NCI-H526 (cell line): ENCODE measurements at regions not wholly inside any gene's neighbourhood (a gene's known extent, or its start where the extent isn't known, plus 50 kb on each side); places are given as distances from the start of the nearest gene placed in this dataset.

Experiments
- DNase-seq, 2 experiments: peaks; one replicate each; lab custom pipeline; 2025; lab: John Stamatoyannopoulos, UW

GRCh38 chr3:11089931-11090330 lies 64.4 kb upstream of the HRH1 start:
- no peak for DNase-seq

GRCh38 chr3:11090551-11090950 lies 63.7 kb upstream of the HRH1 start:
- no peak for DNase-seq

- DNase-seq, result no peak
Observed at GRCh38 chr3:11091088-11091590, 63.2 kb upstream of the HRH1 start.

GRCh38 chr3:11091791-11092190 lies 62.5 kb upstream of the HRH1 start:
- DNase-seq, result no peak

GRCh38 chr3:11093823-11094340 lies 60.4 kb upstream of the HRH1 start:
- no peak for DNase-seq

- no peak for DNase-seq
Observed at GRCh38 chr3:11095932-11096265, 58.4 kb upstream of the HRH1 start.

GRCh38 chr3:11096266-11097139 lies 57.8 kb upstream of the HRH1 start:
- DNase-seq, result peak in 1 of 2 experiments; percentile 20

- no peak for DNase-seq
Observed at GRCh38 chr3:11099306-11099705, 55.0 kb upstream of the HRH1 start.
